22Rv1 (cell line): ENCODE measurements at regions not wholly inside any gene's neighbourhood (a gene's known extent, or its start where the extent isn't known, plus 50 kb on each side); places are given as distances from the start of the nearest gene placed in this dataset.

Experiments
- H3K27ac ChIP-seq: fragments of 450-650 bp; 2 replicates; pipeline ENCODE4 v1.5.1; 2017
- ZFX ChIP-seq: fragments of 450-650 bp; IDR thresholded peaks from 2 replicates; pipeline ENCODE4 v1.6.1; 2017; ENCODE audit warnings: antibody characterized with exemption, borderline replicate concordance
- TF ChIP-seq, protein P1 (sequence below): fragments of 450-650 bp; IDR thresholded peaks from 2 replicates; pipeline ENCODE4 v1.5.1; 2017; ENCODE audit warnings: mild to moderate bottlenecking

DNA sequence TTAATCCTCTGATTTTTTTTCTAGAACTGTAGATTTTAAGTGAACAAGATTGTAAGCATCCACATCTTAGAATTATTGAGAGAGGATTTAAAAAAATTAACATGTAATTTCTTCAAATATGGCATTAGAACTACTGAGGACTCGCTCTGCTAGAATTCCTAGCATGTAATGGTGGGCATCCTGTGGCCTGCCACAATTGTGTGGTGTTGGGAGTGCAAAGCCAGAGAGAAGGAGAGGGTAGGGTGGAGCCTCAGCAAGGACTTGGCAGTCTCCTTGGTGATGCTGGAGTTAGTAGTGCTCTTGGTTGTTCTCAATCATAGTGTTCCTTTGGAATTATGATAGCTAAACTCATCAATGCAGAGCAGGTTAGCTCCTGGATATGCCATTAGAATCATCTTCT, 443.9 kb upstream of the TBL1XR1 start:
- TF ChIP-seq, protein P1, sequence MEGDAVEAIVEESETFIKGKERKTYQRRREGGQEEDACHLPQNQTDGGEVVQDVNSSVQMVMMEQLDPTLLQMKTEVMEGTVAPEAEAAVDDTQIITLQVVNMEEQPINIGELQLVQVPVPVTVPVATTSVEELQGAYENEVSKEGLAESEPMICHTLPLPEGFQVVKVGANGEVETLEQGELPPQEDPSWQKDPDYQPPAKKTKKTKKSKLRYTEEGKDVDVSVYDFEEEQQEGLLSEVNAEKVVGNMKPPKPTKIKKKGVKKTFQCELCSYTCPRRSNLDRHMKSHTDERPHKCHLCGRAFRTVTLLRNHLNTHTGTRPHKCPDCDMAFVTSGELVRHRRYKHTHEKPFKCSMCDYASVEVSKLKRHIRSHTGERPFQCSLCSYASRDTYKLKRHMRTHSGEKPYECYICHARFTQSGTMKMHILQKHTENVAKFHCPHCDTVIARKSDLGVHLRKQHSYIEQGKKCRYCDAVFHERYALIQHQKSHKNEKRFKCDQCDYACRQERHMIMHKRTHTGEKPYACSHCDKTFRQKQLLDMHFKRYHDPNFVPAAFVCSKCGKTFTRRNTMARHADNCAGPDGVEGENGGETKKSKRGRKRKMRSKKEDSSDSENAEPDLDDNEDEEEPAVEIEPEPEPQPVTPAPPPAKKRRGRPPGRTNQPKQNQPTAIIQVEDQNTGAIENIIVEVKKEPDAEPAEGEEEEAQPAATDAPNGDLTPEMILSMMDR, result no peak
- TF ChIP-seq ZFX, result no peak
- no peak overlapping the region for H3K27ac ChIP-seq

DNA sequence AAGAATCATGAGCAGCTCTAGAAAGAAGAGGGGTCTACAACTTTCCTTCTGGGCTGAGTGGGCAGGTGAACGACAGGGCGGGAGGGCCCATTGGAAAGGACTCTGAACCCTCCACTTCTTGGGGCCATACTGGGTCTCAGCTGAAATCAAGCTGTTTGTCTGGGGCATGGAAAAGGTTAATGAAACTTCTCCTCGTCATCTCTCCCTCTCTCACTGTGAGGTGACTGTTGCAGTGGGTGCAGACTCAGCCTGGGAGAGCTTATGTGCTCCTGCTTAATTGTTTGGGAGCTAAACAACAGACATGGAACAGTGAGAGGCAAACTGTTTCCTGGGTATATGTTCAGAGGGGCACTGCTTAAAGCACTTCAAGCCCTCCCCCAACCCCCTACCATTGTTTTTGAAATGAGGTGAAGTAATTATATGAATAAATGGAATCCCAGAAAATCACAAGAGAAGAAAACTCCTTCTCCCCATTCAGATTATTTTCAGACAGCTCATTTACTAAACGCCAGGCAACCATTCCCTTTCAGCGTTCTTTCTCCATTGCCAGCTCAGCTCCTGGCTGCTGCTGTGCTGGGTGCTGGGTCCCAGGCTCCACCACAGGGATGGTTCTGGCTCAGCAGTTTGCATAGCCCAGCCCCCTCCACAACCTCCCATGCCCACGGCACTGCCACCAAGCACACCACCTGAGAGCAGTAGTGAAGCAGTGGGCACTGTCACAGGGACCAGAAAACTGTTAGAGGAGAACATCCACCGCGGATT, 444.9 kb upstream of the TBL1XR1 start:
- TF ChIP-seq, protein P1, result no peak
- no peak for TF ChIP-seq ZFX
- H3K27ac ChIP-seq, result no peak overlapping the region

DNA sequence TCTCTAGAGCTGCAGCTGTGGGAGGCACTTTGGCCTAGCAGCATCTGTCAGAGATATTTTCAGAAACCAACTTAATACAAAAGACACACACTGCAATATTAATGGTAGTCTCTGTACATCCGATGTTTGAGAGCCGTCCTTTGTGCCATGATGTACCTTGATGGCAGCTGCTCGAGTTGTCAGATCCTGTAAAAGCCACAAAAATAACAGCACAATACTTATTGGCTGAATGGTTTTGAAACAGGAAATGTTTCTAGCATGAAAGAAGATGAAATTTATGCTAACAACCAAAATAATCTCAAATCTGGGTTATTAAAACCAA, 445.5 kb upstream of the TBL1XR1 start:
- TF ChIP-seq ZFX, result no peak
- TF ChIP-seq, protein P1, result no peak
- H3K27ac ChIP-seq, result no peak overlapping the region

DNA sequence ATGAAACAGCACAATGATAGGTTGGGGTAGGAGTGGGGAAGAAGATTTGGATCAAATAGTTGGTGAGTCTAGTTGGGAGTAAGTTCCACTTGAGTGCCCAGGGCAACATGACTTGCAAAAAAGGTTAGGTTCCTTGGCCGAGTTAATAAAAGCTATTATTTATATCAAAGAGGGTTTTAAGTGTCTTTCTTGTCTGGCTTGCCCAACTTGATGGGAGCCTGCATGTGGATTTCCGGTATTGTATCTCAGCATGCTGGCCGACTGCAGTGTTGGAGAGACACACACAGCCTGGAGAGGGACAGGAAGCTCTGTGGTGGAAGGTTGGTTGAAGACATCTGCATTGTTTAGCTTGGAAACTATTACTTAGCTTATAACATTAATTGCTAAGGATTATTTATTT, 449.5 kb upstream of the TBL1XR1 start:
- no peak for TF ChIP-seq ZFX
- TF ChIP-seq, protein P1, result no peak

DNA sequence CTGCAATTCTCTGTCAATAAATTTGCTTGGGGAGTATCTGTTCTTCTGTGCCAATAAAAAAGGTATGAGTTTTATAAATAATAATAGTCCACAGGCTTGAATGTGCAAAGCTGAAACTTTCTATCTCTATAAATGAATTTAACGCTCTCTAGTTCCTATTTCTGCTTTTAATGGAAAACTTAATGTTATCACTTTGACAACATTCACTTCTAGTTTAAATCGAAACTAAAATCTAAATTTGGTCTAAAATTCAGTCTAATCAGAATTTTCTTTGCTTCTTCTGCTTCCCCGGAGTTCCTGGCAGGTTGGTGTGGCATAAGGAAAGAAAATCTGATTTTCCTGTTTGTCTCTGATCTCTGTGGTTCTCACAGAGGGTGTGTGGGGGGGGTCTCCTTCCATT, 450.1 kb upstream of the TBL1XR1 start:
- TF ChIP-seq ZFX, result no peak
- TF ChIP-seq, protein P1, result no peak
- H3K27ac ChIP-seq, result no peak overlapping the region

More for the DNA sequence above, 449.5 kb upstream of the TBL1XR1 start:
- H3K27ac ChIP-seq, result no peak overlapping the region

DNA sequence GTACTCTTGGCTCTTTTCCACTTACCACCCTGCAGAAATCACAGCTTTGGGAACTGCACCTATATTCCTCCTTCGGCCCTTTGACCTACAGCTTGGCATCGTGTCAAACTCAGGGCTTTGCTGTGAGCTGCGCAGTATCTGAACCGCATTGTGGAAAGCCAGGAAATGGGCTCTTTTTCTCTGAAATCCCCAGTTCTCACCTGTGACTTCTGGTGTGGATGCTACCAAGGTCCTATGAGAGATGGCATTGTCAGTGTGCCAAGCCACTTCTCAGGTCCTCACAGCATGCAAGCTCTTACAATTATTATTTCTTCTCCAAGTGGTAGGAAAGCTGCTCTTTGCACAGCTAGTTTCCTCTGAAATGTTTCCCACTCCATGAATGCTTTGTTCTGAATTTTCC, 450.6 kb upstream of the TBL1XR1 start:
- no peak for TF ChIP-seq ZFX
- TF ChIP-seq, protein P1, result no peak
- no peak overlapping the region for H3K27ac ChIP-seq

DNA sequence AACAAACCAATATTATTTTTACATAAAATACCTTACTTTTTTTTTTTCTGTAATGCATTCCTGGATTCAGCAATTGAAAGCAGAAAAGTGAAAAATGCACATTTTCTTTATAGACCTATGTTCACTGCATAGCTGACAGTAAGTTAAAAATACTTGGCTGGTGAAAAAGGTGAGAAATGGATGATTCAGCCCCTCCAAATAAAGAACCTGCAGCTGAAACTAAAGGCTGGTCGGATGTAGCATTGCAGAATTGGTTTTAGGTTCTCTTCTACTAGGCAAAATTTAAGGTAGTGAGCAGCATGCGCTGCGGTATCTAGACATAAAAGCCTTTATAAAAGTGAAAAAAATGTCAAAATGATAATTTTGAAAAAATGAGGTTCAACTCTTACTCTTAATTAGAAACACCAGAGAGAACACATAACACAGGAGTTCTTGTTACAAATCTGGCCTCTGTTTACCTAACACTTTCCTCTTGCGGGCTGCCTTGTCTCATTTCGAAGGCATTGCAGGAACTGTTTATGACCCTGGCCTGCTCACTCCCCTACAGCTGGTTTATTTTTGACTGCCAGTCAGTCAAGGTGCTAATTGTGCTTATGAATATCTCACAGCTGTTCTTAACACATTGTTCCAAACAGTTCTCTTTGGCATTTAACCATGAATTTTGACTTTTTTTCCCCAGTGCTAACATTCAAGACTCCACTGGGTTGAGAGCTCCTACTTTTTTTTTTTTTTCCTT, 455.4 kb upstream of the TBL1XR1 start:
- no peak for TF ChIP-seq ZFX
- TF ChIP-seq, protein P1, result no peak

More for the DNA sequence above, 455.4 kb upstream of the TBL1XR1 start:
- no peak overlapping the region for H3K27ac ChIP-seq
